Ectodermal cell (in vitro differentiated cells): ENCODE measurements at regions not wholly inside any gene's neighbourhood (a gene's known extent, or its start where the extent isn't known, plus 50 kb on each side); places are given as distances from the start of the nearest gene placed in this dataset.

Experiments used
- H3K27ac ChIP-seq: 2 replicates; pipeline ENCODE4 v1.7.0; 2013; ENCODE audit warnings: mild to moderate bottlenecking, low read depth, low read length; ENCODE audit not compliant: insufficient read depth, poor library complexity, severe bottlenecking
- H3K27me3 ChIP-seq: 2 replicates; pipeline ENCODE4 v1.7.0; 2013; ENCODE audit warnings: mild to moderate bottlenecking, low read length; ENCODE audit not compliant: insufficient read depth, control insufficient read depth, poor library complexity, severe bottlenecking
- H3K36me3 ChIP-seq: one replicate; pipeline ENCODE4 v1.7.0; 2013; ENCODE audit warnings: low read length; ENCODE audit not compliant: control insufficient read depth, insufficient read depth
- H3K4me1 ChIP-seq: one replicate; pipeline ENCODE4 v1.7.0; 2013; ENCODE audit warnings: low read length; ENCODE audit not compliant: control insufficient read depth, insufficient read depth
- H3K4me3 ChIP-seq: 2 replicates; pipeline ENCODE4 v1.7.0; 2013; ENCODE audit warnings: low read depth, low read length, control low read depth; ENCODE audit not compliant: insufficient read depth
- H3K9me3 ChIP-seq: 2 replicates; pipeline ENCODE4 v1.7.0; 2013; ENCODE audit warnings: mild to moderate bottlenecking, low read length, moderate library complexity; ENCODE audit not compliant: control insufficient read depth
- WGBS, 2 experiments: methylation state at CpG; one replicate each; pipeline ENCODE4 v1.1.7; 2013; ENCODE audit warnings: missing lambda C conversion rate in 2 of 2; 5-methylcytosine and 5-hydroxymethylcytosine counted together

DNA sequence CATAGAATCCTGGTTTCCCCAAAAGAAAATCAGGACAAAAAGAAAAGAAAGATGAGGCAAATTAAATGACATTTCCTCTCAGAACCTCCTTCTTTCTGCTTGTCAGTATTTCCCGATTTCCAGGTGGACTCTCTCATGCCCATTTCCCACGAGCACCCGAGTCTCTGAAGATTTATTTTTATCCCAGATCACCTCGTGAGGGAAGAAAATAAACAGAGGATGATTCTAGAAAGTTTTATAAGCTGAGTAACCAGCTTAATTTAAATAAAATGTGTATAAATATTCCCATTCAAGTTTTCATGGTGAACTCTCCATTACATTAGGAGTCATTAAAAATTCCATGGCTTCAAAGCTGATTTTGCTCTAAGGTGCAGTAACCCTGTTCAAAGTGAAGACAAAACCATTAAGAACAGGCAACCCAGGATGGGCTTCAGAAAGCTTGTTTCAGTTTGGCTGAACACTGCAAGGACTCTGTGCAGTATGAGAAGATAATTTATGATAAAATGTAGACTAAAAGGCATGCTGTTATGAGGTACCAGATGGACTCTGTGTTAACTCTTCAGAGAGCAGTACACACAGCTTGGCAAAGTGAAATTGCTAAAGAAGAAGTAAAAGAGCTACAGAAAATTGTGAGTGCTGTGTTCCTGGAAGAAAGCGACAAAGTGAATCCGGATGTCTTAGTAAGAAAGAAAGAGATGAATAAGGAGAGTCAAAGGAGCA is 521.3 kb upstream of the LRRN3 start:
- Histone ChIP-seq H3K27ac (no peak overlapping the region), H3K36me3 (no peaks in the 10 kb centered on the region), H3K27me3 (no peaks in the 10 kb centered on the region), H3K4me1 (no peaks in the 10 kb centered on the region), H3K4me3 (no peak overlapping the region), H3K9me3 (no peaks in the 10 kb centered on the region)
- 91 to 98% methylated on average over 3 to 6 of the region's 6 CpGs for WGBS, 2 experiments

DNA sequence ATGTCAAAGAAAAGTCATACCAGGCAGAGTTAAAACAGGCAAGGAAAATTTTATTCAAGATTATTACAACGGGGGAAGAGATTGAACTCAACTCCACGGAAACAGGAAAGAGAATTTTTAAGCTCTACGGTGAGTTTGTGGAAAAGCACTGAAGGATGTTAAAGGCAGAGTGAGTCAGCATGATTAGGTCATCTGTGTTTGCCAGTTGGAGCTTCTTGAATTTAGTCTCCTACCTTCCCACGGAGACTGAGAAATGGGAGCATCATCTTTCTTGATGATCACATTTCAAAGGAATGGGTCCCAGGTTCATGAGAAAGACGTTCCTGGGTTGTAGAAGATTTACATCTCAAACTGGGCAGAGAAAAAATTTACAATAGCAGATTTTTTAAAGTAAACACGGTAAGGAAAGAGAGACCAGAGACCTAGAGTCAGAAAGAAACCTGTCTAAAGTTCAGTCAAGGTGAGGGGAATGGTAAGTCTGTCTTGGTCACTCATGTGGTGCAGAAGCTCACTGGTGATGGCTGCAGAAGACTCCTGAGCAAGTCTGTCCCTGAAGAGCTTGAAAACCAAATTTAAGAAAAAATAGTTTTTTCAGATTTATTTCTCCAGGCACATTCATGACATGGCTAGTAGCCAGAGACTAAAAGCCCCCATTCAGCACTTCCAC is 516.9 kb upstream of the LRRN3 start:
- Histone ChIP-seq H3K27me3 (no peaks in the 10 kb centered on the region), H3K4me3 (no peak overlapping the region), H3K36me3 (no peaks in the 10 kb centered on the region), H3K4me1 (no peaks in the 10 kb centered on the region), H3K27ac (no peak overlapping the region), H3K9me3 (no peaks in the 10 kb centered on the region)
- 78 to 82% methylated on average over 6 of the region's 6 CpGs for WGBS, 2 experiments

DNA sequence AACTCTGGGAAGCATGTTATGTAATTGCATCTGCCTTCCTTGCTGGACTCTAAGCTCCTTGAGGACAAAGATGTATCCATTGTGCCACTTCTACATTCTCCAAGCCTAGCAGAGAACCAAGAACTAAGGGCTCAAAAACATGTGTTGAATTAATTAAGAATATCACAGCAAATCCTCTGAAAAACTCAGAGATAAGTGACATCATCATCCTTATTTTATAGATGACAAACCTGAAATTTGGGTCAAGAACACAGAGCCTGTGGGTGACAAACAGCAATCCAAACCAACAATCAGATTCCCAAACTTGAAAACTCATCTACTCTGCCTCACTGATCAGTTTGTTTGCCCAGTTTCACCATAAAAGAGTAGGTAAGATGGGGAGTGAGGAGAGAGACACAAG is 503.6 kb upstream of the LRRN3 start:
- H3K27ac ChIP-seq, result no peak overlapping the region
- H3K36me3 ChIP-seq, result no peaks in the 10 kb centered on the region
- no peaks in the 10 kb centered on the region for H3K9me3 ChIP-seq
- no peaks in the 10 kb centered on the region for H3K4me1 ChIP-seq
- no peak overlapping the region for H3K4me3 ChIP-seq
- H3K27me3 ChIP-seq, result no peaks in the 10 kb centered on the region

DNA sequence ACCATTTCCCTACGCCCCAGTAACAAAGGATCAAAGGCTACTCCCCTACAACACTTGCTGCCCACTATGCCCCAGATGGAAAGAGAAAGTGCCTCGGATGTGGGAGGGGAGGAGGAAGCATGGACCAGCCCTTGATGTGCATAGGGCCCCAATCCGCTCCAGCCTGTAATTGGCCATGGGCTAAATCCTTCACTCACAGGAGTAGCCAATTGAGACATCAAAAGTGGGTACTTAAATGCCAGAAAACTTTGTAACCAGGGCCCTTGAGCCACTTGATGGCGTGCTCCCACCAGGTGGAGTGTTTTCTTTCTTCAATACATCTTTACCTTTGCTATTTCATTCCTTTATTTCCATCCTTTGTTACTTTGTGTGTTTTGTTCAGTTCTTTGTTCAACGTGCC is 500.5 kb upstream of the LRRN3 start:
- WGBS, 2 experiments, result 83 to 86% methylated on average over 4 of the region's 5 CpGs

DNA sequence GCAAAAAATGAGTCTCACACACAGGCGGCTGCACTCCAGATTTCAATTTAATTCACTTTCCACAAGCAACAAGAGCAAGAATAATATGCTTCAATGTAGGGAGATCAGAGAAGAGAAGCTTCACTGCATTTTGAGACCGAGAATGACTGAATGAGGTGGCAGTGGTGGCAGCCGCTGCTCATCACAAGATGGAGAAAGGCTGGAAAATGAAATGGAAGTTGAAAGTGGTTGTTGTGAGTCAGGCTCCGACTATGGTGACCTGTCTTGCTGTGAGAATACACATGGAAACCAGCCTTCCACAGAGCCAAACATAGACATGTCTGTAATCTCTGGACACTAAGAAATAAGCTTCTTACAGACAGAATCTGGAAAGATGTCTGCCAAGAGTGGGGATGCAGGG is 499.6 kb upstream of the LRRN3 start:
- no peak overlapping the region for H3K27ac ChIP-seq
- no peaks in the 10 kb centered on the region for H3K9me3 ChIP-seq
- no peaks in the 10 kb centered on the region for H3K36me3 ChIP-seq
- no peak overlapping the region for H3K4me3 ChIP-seq
- no peaks in the 10 kb centered on the region for H3K4me1 ChIP-seq
- no peaks in the 10 kb centered on the region for H3K27me3 ChIP-seq
- WGBS, 2 experiments, result 85 to 95% methylated on average over 4 of the region's 4 CpGs

More for the DNA sequence above, 500.5 kb upstream of the LRRN3 start:
- Histone ChIP-seq H3K9me3 (no peaks in the 10 kb centered on the region), H3K36me3 (no peaks in the 10 kb centered on the region), H3K4me1 (no peaks in the 10 kb centered on the region), H3K4me3 (no peak overlapping the region), H3K27me3 (no peaks in the 10 kb centered on the region), H3K27ac (no peak overlapping the region)

DNA sequence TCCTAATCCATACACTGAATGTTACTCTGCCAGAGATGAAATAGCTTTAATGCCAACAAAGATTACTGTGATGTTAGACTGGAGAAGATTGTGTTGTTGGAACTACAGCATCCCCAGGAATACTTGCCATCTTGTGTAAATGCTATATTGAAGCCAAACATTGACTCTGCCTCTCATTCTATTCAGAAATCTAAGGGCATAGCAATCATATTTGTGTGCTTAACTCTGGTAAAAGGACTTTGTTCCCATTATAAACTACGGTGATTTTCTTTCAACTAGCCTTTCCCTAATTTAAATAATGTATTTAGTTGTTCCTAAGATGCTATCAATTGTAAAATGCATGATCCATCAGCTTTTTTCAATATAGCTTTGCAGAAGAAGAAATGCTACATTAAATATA is 498.4 kb upstream of the LRRN3 start:
- H3K9me3 ChIP-seq, result no peaks in the 10 kb centered on the region
- H3K36me3 ChIP-seq, result no peaks in the 10 kb centered on the region
- H3K4me1 ChIP-seq, result no peaks in the 10 kb centered on the region
- H3K27ac ChIP-seq, result no peak overlapping the region
- H3K4me3 ChIP-seq, result no peak overlapping the region
- no CpG with 5 or more reads among the region's 1 CpG for WGBS, 2 experiments
- H3K27me3 ChIP-seq, result no peaks in the 10 kb centered on the region

DNA sequence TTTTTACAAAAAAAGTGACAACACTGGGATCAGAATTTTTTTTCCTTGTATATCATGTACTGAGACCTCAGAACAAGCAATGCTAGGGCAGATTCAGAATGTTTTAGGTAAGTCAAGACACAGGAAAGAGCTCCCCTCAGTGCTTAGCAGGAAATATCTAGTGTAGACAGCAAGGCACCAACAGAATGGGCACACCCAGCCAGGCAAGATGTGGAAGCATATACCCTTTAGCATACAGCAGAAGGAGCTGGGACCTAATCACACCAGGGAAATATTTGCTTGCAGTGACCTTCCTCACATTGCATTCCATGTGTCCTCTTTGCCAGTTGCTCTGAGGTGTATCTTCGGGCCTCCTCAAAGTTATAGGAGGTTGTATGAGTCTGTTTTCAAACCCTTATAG is 497.6 kb upstream of the LRRN3 start:
- WGBS, 2 experiments, result 57 to 89% methylated on average over 1 of the region's 1 CpG
- Histone ChIP-seq H3K4me3 (no peak overlapping the region), H3K9me3 (no peaks in the 10 kb centered on the region), H3K36me3 (no peaks in the 10 kb centered on the region), H3K27ac (no peak overlapping the region), H3K27me3 (no peaks in the 10 kb centered on the region), H3K4me1 (no peaks in the 10 kb centered on the region)

DNA sequence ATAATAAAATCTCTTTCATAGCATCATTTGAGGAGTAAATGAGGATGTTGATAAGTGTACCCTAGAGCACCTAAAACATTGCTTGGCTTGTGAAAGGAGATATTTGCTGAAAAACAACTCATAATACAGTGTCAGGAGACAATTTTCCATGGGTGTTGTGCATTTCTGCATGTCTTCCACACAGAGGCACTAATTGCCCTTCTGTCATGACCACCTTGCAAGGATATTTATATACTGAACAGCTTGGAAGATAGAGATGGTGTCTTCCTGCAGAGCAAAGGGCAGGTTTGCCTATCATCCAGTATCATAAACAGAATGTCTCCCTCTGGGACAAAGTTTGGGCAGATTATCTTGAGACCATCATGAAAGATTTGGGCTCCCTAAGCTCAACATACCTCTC is 495.2 kb upstream of the LRRN3 start:
- Histone ChIP-seq H3K9me3 (no peaks in the 10 kb centered on the region), H3K27ac (no peak overlapping the region), H3K4me3 (no peak overlapping the region), H3K4me1 (no peaks in the 10 kb centered on the region), H3K27me3 (no peaks in the 10 kb centered on the region), H3K36me3 (no peaks in the 10 kb centered on the region)

DNA sequence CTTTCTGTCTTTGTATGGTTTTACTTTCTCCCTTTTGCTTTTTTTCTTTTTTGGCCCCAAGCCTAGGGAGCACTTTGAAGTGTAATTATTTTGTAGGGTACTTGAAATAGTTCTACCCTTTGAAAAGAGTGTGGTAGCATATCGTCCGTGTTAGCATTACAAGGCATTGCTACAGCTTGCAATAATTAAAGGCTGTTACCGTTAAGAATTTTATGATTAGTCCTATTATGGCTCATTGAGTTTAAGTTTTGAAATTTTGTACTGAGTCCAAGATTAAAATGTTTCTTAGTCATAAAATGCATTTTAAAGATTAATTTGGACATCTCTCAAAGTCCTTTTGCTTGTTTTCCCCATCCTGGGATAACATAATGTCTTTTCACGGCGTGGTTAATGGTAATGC is 490.0 kb upstream of the LRRN3 start:
- Histone ChIP-seq H3K4me1 (peaks cover 3% of the 10 kb centered on the region), H3K4me3 (no peak overlapping the region), H3K27me3 (no peaks in the 10 kb centered on the region), H3K27ac (no peak overlapping the region), H3K36me3 (no peaks in the 10 kb centered on the region), H3K9me3 (no peaks in the 10 kb centered on the region)
- WGBS, 2 experiments, result 72 to 76% methylated on average over 5 of the region's 5 CpGs

DNA sequence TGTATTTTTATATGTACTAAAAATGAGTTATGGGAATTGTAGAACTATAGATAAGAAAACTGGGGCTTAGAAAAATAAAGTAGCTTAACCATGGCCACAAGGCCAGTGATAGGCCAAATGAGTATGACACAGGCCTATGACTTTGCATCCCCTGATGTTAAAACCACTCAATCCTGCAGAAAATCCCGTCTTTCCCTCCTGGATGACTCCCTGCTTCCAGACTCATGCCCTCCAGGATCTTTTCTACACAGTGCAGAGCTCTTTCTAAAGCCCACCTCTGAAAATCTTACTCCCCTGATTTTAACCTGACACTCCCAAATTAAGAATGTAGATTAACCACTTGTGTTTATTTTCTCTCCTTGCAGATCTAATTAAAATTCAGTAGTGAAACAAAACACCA is 489.2 kb upstream of the LRRN3 start:
- H3K27ac ChIP-seq, result no peak overlapping the region
- WGBS, 2 experiments, result 64 to 69% methylated on average over 1 of the region's 1 CpG
- H3K4me1 ChIP-seq, result peaks cover 3% of the 10 kb centered on the region
- no peaks in the 10 kb centered on the region for H3K36me3 ChIP-seq
- H3K4me3 ChIP-seq, result no peak overlapping the region
- no peaks in the 10 kb centered on the region for H3K9me3 ChIP-seq
- no peaks in the 10 kb centered on the region for H3K27me3 ChIP-seq
